DMS53 (cell line): ENCODE measurements at regions not wholly inside any gene's neighbourhood (a gene's known extent, or its start where the extent isn't known, plus 50 kb on each side); places are given as distances from the start of the nearest gene placed in this dataset.
A peak's percentile ranks its signal among the peaks of the same experiment; 100 is the strongest.

ENCODE experiments used
- DNase-seq: peaks from one replicate; lab custom pipeline; 2025; lab: John Stamatoyannopoulos, UW

DNA sequence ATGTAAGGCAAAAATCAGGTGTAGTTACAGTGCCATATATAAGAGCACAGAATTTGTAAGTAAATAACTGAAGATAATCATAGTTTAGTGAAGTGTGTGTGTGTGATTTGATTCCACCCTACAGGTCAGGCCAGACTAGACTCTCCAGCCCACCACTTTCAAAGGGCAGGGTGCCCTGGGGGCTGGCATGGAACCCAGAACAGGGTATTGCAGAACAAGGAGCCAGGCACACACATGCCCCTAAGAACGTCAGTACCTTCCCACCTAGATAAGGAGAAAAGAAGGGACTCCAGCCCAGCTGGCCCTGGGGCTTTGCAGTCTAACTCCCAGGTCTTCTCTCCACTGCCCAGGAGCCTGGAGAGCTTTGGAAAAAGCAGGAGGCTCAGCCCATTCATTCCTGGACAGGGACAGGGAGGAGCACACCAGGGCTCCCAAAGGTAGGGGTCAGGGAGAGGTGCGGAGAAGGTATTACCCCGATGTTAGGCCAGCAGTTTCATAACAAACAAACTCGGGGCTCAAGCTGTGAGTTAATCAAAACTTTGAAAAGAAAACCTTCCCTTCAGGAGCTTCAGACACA lies 149.7 kb upstream of the VANGL1 start:
- no peak for DNase-seq

DNA sequence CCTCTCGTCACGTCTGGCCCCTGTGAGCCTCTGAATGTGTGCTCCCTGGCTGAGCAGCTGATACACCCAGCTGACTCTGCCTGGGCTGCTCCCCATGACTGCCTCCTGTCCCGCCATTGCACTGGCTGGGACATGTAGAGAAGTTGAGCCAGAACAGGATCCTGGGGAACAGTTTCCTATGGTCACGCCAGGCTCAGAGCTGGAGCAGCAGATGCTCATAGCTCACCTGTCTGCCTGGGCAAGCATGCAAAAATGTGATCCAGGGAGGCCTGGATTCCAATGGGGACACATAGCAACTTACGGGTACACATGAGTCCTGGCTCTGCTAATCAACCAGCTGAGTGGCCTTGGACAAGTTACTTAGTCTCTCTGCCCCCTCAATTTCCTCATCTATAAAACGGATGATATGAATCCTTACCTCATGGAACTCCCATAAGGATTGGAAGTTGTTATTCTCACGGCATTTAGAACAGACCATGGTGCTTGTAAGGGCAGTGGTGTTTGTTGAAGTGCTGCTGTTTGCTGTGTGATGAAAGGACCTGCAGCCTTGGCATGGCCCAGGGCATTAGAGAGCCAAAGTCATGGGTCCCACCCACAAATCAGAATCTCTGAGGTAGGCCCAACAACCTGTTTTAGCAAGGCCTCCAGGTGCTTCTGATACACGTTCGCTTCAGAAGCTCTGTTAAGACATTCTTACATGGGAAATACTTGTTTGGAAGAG lies 150.3 kb upstream of the VANGL1 start:
- no peak for DNase-seq

DNA sequence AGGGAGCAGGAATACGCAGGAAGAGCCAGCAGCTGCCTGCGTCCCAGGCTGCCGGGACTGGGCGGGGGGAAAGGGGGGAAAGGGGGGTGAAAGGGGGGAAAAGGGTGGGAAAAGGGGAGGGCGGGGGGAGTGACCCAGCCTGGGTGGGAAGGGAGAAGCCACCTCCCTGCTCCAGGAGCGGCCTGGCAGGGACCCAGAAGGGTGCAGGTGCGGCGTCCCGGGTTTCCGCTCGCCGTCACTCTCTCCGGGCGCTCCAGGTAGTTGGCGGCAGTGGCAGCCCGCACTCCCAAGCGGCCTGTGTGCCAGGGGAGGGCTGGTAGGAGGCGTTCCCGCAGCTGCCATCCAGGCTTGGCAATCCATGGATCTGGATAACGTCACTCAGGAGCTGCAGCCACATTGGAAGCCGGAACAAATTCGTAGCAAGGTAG lies 141.0 kb upstream of the NGF start:
- DNase-seq: peak; percentile 91

DNA sequence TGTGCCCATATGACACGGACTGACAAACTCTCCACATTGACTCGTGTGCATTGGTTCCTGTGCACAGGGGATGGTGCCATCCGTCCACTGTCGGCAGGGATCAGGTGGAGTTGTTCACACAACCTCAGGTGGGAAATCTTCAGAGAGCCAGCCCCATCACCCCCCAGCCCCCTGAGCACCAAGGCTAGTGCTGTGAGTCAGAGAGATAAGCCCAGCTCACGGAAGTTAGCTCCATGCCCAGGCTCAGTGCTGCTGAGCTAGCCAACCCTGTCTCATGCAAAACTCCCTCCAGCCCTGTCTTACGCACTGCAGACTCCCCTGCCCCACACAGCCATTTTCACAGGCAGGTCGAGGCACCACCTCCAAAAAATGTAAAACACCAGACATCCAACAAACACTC lies 139.0 kb upstream of the NGF start:
- DNase-seq: no peak

DNA sequence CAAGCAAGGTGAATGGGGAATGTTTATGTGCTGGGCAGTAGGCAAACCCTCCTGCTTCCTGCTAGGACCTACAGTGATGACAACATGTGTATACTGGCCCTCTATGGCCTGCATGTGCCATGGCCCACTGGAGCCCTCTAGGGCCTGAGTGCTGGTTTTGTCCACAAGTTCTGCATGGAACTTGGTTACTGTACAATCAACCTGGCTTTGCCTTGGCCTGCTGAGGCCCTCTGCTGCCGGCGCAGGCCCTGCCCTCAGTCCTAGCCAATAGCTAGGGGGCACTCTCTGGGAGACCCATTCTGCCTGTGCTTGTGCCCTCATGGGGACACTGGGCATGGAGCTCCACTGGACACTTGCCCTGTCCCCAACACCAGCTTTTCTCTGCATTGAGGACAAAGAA lies 138.6 kb upstream of the NGF start:
- peak; percentile 48 for DNase-seq

DNA sequence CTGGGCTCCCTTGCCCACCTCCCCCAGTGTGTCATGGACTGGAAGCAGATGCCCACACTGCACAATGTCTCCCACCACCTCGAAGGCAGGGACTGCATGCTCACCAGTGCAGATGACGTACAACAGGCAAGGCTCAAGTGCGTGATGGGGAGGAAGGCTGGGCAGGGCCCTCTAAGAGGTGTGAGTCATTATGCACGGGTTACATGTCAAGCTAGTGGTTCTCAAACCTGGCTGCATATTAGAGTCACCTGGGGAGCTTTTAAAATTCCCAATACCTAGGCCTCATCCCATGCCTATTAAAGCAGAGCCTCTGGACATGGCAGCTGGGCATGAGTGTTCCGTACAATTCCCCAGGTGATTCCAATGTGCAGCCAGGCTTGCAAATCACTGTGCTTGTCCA lies 137.9 kb upstream of the NGF start:
- peak; percentile 22 for DNase-seq

DNA sequence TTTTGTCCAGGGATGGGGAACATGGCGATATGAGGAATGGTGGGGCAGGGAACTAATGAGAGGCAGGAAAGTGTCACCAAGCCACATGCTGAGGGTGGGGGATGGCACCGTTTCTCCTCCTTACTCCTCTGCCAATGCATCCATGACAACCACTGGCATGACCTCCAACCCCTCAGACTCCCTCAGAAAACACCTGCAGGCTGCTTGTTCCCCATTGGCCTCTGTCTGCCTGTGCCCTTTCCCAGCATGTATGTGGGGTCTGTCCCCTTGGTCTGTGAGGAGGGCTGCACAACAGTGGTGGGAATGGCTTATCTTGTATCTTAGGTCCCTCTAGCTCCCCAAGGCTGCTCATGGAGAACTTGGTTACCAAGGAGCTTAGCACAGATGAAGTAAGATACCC lies 137.2 kb upstream of the NGF start:
- DNase-seq: no peak

DNA sequence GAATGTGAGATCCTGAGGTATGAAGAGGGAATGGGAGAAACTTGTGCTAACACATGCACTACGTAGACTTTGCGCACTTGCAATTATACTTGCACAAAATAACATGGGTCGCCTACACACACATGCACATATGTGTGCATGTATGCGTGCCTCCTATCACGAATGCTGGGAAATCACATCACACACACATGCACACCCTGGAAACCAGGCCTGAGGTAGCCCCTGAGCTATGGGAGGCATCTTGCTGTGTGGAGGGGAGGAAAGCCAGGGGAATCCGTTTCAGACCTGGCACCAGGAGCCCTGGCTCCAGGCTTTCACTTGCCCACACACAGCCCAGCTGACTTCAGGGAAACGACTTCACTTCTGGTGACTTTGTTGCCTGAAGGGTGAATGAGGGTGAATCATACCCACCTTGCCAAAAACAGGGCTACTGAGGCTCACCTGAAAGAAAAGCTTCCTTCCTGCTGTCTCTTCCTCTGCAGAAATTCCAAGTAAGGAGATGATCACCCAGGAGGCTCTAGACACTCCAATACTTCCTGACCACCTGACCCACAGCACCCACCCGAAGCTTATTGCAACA lies 136.0 kb upstream of the NGF start:
- no peak for DNase-seq

DNA sequence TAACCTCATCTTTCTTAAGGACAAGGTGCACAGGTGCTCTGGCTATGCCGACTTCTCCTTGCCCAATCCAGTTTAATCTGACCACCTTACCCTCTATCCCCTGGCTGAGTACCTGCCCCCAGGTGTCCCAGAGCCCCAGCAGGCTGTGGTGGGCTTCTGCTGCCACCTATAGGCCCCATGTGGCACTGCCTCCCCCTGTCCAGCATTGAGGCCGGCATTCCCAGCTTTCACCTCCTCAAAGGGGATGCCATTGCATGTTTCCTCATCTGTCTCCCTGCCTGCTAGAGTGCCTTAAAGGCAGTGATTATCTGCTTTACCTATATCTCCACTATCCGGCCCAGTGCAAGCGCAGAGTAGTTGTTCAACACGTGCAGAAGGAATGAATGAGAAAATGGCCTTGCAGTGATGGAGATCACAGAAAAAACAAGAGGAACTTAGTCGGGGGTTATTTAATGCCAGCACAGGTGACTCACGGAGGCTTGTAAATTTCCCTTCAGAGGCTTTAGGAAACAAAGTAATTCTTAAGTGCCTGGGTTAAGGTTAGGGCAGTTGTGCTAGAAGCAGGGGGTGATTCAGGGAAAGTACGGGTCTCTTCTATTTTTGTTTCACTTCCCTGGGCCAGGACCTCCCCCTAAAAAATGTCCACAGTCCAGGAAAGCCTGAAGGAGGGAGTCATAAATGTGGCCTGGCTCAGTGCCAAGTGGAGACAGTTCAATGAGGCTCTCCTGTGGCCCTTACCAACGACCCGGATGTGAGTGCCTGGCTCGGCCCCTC lies 131.8 kb upstream of the NGF start:
- peak; percentile 79 for DNase-seq

DNA sequence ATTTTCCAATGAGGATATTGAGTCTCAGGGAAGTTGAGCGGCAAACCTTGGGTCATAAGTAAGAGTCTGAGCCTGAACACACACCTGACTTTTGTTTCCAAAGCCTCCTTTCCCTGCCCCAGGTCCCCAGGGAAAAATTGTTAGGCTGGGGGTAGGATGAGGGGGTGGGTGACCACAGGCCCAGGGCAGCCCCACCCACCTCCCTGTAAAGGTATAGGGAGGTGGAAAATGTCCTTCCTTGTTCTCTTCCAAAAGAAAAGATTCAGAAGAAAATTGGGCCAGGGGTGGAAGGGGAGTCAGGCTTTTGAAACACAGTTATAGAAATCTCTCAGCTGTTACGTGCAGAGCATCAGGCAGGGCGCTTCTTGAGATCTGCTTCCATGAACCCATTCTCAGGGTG lies 129.7 kb upstream of the NGF start:
- DNase-seq: no peak

DNA sequence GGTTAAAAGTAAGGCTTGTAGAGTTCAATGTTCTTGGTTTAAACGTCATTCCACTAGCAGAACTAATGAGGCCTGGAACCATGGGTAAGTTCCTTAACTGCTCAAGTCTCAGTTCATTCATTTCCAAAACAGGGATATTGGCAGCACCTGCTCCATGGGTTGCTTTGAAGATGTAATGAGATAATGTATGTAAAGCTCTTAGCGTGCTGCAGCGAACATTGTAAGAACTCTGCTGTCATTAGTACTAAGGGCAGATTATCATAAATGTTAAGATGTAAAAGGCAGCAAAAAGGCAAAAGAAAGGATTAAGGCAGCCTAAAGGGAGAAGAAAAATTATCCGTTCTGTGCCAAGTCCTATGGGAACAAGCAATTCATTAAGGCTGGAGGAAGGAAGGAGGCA lies 129.1 kb upstream of the NGF start:
- no peak for DNase-seq

DNA sequence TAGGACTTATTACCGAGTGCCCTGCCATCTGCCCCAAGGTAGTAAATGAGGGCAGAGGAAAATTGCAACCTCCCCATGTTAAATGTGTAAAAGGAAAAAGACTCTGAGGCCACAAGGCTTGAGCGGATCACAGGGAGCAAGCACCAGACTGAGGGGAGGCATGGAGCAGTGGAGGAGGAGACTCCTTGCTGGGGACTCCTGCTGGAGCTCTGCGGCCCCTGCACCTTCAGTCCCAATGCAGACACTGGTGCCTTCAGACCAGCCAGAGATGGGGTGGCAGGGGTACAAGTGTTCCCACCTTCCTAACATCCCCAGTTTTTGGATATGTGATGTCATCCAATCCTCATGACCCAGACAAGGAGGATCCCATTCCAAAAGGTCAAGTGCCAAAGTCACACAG lies 128.4 kb upstream of the NGF start:
- DNase-seq: peak; percentile 26

DNA sequence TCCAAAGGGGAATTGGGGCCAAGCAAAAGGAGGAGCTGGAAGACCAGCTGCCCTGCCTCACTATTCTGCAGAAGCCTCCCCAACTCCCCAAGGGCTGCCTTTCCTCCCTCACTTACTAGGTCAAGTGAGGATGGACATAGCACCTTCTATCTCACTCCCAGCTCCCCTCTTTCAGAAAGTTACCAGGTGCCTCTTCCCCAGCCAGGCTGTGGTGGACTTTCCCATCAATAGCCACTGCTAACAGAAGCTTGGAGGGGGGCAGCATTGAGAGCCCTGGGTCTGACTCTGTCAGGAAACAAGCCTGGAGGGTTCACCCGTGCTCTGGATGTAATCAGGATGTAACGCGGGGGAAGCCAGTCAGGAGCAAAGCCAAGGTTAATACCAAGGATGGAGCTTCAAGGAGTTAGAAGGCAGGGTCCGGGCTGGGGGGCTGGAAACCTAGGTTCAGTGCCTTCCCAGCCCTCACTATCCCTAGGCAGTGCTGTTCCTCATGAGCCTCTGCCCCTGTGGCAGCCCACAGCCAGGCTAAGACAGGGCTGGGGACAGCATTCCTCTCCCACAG lies 127.8 kb upstream of the NGF start:
- DNase-seq: no peak

DNA sequence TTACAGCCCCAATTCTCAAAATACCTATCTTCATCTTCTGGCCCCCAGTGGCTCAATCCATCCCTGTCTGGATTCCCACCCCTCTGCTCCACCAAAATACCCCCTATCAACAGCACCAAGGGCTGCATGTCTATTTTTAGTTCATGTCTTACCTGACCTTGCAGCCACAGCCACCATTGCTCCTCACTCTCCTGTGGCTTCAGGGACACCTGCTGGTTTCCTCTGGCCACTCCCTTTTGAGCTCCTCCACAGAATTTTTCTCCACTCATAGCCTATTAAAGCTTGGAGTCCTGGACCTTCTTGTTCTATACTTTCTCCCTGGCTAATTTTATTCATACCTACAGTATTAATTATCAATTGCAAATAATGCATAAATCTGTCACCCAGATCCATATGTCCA lies 125.3 kb upstream of the NGF start:
- DNase-seq: peak; percentile 82

DNA sequence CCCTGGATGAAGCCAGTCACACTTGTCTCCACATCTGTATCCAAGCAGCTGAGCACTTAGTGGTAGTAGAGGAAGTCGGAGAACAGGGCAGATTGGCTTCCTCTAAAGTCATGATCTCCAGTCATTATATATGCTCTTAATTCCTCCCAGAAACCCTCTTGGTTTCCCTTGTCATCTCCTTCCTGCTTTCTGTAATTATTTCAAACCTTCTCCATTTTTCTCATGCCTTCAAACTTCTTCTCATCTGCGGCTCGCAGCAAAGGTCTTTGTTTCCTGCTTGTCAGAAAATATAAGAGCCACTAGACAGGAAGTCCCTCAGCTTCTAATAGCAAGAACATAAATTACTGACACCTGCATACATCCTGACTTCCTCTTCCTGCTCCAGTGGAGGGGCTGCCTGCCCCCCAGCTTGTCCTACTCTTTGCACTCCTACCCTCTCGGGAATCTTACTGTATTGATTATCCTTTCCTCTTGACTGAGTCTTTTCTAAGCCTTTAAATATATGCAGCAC lies 124.6 kb upstream of the NGF start:
- DNase-seq: no peak

DNA sequence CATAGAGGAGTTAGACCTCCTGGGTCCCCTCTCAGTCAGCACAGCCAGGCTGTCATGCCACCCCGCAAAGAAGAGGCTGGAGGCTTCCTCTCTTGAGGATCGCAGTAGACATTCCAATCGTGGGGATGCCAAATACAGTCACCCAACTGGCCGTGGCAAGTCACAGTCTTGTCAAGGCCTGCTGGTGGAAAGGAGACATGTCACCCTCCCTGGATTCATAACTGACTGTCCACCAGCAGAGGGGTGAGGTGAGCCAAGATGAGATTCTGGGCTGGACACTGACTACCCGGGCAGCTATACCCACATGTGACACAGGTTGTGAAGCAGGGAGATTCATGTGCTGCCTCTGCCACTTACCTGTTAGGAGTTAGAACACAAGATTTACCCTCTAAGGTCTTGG lies 123.5 kb upstream of the NGF start:
- no peak for DNase-seq

DNA sequence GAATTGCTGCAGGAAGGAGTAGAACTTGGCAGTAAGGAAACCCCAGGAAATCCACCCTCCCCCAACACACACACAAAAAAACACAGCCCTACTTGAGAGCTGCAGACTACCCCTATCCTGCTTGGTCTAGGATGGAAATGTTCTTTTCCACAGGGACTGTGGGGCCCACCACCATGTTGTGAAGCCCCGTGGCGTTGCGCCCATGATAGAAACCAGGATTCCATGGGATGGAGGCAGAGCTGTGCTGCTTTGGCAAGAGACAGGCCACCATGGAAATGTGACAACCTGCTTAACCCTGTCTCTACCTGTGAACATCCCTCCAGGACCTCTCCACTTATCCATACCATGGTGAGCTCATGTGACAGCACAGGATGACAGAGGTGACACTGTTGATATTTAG lies 121.1 kb upstream of the NGF start:
- no peak for DNase-seq

DNA sequence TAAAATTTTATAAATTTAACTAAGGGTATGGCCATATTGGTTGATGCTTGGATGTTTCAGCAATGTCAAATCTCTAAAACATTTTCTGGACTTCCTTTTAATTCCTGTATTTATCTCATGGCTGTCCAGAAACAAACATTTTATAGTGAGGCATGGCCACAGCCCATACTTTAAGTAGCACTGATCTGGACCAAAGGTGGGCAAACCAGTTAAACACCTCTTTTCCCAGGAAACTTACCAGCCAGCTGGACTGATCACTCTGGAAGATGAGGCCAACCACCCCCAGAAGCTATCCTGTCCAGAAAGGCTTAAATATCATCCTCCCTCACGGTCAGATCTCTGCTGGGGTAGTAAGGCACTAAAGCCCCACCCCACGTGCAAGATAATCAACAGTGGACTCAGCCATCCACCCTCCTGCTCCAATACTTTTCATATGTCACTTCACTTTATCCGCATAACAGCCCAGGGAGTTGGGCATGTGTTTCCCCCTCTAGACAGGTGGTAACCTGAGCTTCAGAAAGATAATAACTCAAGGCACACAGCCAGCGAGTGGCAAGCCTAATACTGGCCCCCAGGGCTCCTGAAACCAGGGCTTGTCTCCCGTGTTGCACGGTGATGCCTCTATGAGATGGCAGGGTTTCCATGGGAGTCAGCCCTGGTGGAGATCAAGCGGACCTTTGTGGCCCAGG lies 120.5 kb upstream of the NGF start:
- peak; percentile 24 for DNase-seq

DNA sequence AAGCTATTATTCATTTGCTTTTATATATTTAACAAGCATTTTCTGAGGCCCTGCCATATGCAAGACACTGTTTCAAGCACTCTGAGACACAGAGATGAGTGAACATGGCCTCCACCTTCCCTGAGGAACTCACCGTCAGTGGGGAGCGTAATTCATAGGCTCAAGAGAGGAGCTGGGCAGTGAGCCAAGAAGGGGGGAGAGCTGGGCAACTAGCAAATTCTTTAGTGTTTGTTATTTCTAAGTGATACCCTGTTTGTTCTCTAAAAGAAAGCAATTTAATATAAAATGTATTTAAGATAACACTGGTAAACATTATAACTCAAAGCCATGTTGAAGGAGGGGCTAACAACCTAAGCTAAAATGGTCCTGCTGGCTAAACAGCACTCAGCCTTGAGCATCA lies 119.2 kb upstream of the NGF start:
- no peak for DNase-seq

DNA sequence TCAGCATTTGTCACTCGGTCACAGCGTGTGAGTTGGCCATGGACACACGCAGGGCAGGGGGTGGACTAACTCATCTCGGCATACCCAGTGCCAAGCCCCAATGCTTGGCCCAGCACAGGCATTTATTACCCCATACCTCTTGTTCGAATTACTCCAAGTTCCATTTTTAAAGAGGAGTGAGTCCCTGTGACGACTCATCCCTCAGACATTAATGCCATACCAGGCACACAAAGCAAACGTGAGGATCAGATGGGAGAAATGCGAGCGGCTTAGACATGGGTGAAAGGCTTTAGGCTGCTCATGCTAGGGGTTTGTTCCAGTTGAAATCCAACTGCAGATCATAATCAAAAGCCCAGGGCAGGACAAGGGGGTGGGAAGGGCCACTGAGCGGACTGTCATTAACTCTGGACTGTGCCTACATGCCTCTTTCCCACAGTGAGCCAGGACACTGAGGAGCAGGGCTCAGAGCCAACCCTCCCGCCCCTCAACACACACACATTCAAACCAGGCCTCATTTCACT lies 118.5 kb upstream of the NGF start:
- DNase-seq: no peak

DNA sequence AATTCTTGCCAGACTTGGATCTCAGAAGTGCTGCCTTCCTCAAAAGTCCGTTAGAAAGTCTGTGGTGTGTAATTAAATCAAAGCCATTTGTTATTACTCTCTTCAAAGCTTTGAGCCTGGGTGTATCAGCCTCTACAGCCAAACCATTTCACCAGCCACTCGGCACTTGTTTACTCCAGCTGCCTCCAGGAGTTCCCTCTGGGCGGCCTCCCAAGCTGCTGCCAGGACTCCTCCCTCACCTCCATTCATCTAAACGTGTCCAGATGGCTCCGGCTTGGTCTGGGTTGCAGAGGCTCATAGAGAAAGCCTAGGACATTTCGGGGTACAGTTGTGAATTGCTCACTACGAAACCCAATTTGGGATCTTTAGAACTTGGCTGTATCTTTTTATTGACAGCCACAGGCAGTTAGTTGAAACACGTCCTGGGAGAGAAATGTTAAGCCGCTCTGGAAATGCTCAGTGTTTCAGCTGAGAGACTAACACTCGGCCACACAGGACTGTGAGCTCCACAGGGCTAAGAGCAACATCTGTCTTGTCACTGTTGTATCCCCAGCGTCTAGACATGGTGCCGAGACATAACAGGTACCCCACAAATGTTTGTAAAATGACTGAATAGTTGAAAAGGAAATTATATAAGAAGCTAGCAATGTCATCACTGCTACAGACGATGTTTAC lies 116.9 kb upstream of the NGF start:
- DNase-seq: no peak
